ENCODE measurements at regions not wholly inside any gene's neighbourhood (a gene's known extent, or its start where the extent isn't known, plus 50 kb on each side); places are given as distances from the start of the nearest gene placed in this dataset.

DNA sequence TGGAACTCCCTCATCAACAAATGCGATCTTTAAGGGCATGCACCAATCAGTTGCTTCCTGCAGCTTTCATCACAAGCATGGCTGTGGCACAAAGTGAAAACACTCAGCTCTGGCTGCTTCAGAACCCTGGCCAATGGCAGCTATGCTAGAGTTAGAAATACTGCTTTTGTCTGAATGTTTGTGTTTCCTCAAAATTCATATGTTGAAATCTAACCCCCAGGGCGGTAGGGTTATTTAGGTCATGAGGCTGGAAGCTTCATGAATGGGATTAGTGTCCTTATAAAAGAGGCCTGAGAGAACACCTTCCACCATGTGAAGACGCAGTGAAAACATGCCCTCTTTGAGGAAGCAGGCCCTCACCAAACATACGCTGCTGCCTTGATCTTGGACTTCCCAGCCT lies 453.9 kb downstream of the SNAPC1 start:
- Mint-ChIP-seq H3K27ac (ENCODE audit: unreplicated experiment) (no peak overlapping the region), H3K27me3 (ENCODE audit: insufficient read depth, unreplicated experiment) (no peaks in the 10 kb centered on the region), H3K9me3 (ENCODE audit: unreplicated experiment) (no peaks in the 10 kb centered on the region), H3K36me3 (ENCODE audit: insufficient read depth, unreplicated experiment) (no peaks in the 10 kb centered on the region), H3K4me1 (ENCODE audit: low read depth, unreplicated experiment) (no peaks in the 10 kb centered on the region), H3K4me3 (ENCODE audit: unreplicated experiment) (no peak overlapping the region)
- intact Hi-C loops (cut with micrococcal nuclease; ENCODE audit: unreplicated experiment): no loop called here
- no peaks in the 10 kb centered on the region for H3K9me3 ChIP-seq
- no peaks in the 10 kb centered on the region for H3K36me3 ChIP-seq (ENCODE audit: control insufficient read depth, insufficient read depth, low read length)
- CTCF ChIA-PET: no interaction called here
- no peak overlapping the region for H3K4me3 ChIP-seq (ENCODE audit: low read depth, low read length)
- H3K27me3 ChIP-seq (replicated peaks; ENCODE audit: control insufficient read depth, insufficient read depth, low read length): no peaks in the 10 kb centered on the region
- BruUV-seq (replicated peaks): no TSS peak
- POLR2A ChIA-PET: no interaction called here
- TF ChIP-seq, protein P1, sequence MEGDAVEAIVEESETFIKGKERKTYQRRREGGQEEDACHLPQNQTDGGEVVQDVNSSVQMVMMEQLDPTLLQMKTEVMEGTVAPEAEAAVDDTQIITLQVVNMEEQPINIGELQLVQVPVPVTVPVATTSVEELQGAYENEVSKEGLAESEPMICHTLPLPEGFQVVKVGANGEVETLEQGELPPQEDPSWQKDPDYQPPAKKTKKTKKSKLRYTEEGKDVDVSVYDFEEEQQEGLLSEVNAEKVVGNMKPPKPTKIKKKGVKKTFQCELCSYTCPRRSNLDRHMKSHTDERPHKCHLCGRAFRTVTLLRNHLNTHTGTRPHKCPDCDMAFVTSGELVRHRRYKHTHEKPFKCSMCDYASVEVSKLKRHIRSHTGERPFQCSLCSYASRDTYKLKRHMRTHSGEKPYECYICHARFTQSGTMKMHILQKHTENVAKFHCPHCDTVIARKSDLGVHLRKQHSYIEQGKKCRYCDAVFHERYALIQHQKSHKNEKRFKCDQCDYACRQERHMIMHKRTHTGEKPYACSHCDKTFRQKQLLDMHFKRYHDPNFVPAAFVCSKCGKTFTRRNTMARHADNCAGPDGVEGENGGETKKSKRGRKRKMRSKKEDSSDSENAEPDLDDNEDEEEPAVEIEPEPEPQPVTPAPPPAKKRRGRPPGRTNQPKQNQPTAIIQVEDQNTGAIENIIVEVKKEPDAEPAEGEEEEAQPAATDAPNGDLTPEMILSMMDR (IDR thresholded peaks at IDR 0.05; ENCODE audit: insufficient read depth in 1 of 2, low read depth in 1 of 2, low read length in 1 of 2, severe bottlenecking in 1 of 2, unreplicated experiment in 1 of 2): no peak
- DNase-seq: no peak
- H3K4me1 ChIP-seq: no peaks in the 10 kb centered on the region

DNA sequence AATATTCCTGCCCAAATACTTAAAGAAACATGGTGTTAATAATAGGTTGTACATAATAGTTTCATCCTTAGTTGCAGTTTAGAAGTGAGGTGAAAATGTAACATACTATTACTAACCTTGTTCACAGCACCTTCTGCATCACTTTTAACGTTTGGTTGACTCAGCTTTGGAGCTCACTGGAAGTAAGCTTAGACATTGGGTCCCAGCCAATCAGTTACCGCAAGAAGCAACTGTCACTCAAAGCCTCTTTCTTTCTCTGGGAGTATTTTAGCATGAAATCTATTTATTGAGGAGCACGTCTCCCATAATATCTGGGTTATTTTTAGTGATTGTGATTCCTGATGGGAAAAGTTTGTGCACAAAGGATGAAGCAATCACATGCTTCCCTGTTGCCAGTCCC lies 472.6 kb downstream of the SNAPC1 start:
- Mint-ChIP-seq H3K9me3 (ENCODE audit: unreplicated experiment) (peaks cover 26% of the 10 kb centered on the region), H3K27ac (ENCODE audit: unreplicated experiment) (no peak overlapping the region), H3K4me1 (ENCODE audit: low read depth, unreplicated experiment) (no peaks in the 10 kb centered on the region), H3K36me3 (ENCODE audit: insufficient read depth, unreplicated experiment) (no peaks in the 10 kb centered on the region), H3K4me3 (ENCODE audit: unreplicated experiment) (no peak overlapping the region), H3K27me3 (ENCODE audit: insufficient read depth, unreplicated experiment) (no peaks in the 10 kb centered on the region)
- Histone ChIP-seq H3K4me1 (no peaks in the 10 kb centered on the region), H3K9me3 (peaks cover 6% of the 10 kb centered on the region), H3K36me3 (ENCODE audit: control insufficient read depth, insufficient read depth, low read length) (no peaks in the 10 kb centered on the region), H3K4me3 (ENCODE audit: low read depth, low read length) (no peak overlapping the region), H3K27me3 (replicated peaks; ENCODE audit: control insufficient read depth, insufficient read depth, low read length) (no peaks in the 10 kb centered on the region)
- TF ChIP-seq, protein P1 (IDR thresholded peaks at IDR 0.05; ENCODE audit: insufficient read depth in 1 of 2, low read depth in 1 of 2, low read length in 1 of 2, severe bottlenecking in 1 of 2, unreplicated experiment in 1 of 2): no peak
- intact Hi-C loops (cut with micrococcal nuclease; ENCODE audit: unreplicated experiment): no loop called here
- CTCF ChIA-PET: no interaction called here
- POLR2A ChIA-PET: no interaction called here
- DNase-seq: no peak
- no TSS peak for BruUV-seq (replicated peaks)

DNA sequence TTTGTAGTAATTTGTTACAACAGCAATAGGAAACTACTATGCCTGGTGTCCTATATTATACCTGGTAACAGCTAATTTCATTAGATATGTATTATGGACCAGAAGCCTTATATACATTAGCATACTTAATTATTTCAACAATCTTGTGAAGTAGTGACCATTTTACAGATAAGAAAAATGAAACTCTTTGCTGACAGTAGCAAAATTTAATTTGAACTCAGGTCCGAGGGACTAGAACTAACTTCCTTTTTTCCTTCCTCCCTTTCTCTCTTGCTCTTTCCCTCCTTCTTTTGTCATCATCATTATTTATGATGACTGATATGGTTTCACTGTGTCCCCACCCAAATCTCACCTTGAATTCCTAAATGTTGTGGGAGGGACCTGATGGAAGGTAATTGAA lies 482.0 kb downstream of the SNAPC1 start:
- H3K27me3 Mint-ChIP-seq (ENCODE audit: insufficient read depth, unreplicated experiment): peaks cover 3% of the 10 kb centered on the region
- BruUV-seq (replicated peaks): no TSS peak
- TF ChIP-seq, protein P1 (IDR thresholded peaks at IDR 0.05; ENCODE audit: insufficient read depth in 1 of 2, low read depth in 1 of 2, low read length in 1 of 2, severe bottlenecking in 1 of 2, unreplicated experiment in 1 of 2): no peak
- H3K4me1 Mint-ChIP-seq (ENCODE audit: low read depth, unreplicated experiment): no peaks in the 10 kb centered on the region
- no peak for DNase-seq
- H3K4me3 ChIP-seq (ENCODE audit: low read depth, low read length): no peak overlapping the region
- H3K36me3 Mint-ChIP-seq (ENCODE audit: insufficient read depth, unreplicated experiment): no peaks in the 10 kb centered on the region
- intact Hi-C loops (cut with micrococcal nuclease; ENCODE audit: unreplicated experiment): no loop called here
- H3K9me3 ChIP-seq: no peaks in the 10 kb centered on the region
- H3K4me1 ChIP-seq: no peaks in the 10 kb centered on the region
- H3K4me3 Mint-ChIP-seq (ENCODE audit: unreplicated experiment): no peak overlapping the region
- H3K36me3 ChIP-seq (ENCODE audit: control insufficient read depth, insufficient read depth, low read length): no peaks in the 10 kb centered on the region
- ChIA-PET CTCF (no interaction called here), POLR2A (no interaction called here)
- no peaks in the 10 kb centered on the region for H3K9me3 Mint-ChIP-seq (ENCODE audit: unreplicated experiment)
- H3K27me3 ChIP-seq (replicated peaks; ENCODE audit: control insufficient read depth, insufficient read depth, low read length): no peaks in the 10 kb centered on the region
- no peak overlapping the region for H3K27ac Mint-ChIP-seq (ENCODE audit: unreplicated experiment)
